ENCODE measurements at regions not wholly inside any gene's neighbourhood (a gene's known extent, or its start where the extent isn't known, plus 50 kb on each side); places are given as distances from the start of the nearest gene placed in this dataset.

DNA sequence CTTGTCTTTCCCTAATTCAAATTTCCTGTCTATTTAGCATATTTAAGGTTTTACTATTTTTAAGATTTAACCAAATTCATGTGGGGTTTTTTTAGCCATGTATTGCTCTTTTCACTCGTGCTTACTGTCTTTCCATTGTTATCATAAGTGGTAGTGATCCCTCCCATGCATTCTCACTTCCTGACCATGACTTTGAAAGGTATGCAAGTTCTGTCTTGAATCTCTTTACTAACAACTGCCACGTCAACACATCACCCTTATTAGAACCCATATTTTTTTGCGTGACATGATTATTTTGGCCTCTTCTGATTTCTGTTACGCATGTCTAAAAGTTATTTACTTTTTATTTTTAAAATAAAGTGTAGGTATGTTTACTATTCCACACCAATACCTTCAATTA lies 94.7 kb upstream of the CDH6 start:
- DNase-seq (ENCODE audit: low spot score): no peak

DNA sequence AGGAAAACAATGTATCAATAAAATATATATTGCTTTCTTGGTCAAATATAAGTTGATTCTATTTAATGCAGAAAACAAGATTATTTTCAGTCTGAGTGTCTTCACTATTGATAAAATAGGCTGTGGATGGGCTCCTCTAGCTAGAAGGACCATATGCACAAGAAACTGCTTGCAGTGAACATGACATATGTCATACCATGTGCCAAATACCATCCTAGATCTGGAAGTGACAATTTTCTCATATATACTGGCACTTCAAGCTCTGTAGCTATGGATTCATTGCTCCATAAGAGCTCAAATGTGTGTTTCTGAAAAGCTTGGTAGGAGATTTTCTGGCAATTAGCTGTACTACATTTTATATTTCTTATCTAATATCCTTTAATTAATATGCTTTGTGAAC lies 95.6 kb upstream of the CDH6 start:
- no peak for DNase-seq (ENCODE audit: low spot score)

DNA sequence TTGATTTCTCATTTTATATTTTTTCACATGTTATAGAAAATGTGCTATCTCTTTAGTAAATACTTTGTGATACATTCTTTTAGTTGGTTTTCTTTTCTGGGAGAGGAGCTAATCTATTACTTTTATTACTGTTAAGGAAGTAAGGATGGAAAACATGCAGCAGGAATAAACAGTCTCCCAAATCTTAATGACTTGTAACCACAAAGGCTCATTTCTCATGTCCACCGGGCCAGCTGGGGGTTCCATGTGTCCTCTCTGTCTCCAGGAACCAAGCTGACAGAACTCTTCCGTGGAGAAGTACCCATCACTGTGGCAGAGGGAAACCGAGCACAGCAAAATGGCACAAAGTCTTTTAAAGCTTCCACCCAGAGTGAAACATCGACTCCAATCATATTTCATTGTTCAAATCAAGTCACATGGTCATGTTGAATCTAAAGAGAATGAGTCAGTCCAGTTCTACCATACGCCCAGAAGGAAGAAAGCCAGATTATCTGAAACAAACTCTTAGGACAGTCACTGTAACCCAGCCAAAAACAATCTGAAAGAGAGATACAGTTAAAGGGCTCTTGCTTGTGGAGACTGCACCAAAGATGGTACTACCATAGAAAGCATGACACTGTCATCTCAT lies 97.1 kb upstream of the CDH6 start:
- no peak for DNase-seq (ENCODE audit: low spot score)

DNA sequence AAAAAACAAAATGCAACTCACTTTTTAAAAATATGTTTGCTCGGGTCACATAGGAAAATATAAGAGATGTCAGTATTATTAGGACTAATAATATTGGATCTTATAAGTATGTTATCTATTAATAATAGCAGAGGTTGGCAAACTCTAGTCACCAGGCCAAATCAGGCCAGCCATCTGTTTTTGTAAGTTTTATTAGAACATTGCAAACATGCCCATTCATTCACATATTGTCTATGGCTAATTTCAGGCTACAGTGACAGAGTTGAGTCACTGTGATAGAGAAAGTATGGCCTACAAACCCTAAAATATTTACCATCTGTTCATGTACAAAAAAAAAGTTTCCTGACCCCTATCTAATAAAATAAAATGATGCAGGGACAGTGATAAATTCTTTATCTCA lies 97.7 kb upstream of the CDH6 start:
- no peak for DNase-seq (ENCODE audit: low spot score)

DNA sequence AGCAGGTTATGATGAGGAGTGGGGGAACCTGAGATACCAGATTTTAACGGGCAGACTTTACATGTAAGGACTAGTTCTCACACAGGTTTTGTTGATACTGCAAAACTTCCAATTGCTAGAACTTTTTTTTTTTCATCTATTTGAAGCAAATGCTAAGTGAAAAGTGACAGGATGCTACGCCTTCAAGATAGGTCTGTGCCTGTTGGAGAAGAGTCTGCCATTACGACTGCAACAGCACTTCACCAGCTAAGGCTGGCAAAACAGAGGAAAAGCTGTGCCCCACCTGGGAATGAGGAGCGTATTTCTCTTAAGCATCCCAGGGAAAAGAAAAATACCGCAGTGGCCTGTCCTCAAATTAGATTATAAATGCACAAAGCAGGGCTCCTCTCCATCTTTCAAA lies 102.0 kb upstream of the CDH6 start:
- no peak for DNase-seq (ENCODE audit: low spot score)

DNA sequence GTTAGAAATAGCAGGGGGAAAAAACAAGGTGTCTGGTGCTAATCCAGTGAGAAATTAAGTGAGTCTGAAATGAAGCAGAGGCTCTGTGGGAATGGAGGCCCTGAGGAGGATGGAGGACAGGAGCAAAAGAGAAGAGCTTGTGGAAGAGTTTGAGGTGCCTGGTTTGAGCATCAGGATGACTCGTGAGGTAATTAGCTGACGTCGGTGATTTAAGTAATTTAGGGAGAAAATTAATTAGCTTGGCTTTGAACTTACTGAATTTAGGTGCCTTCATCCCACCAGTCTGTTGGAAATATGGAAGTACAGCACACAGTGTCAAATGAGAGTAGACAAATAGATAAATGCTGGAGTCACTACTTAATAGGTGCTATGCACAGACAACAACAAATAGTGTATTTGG lies 103.0 kb upstream of the CDH6 start:
- no peak for DNase-seq (ENCODE audit: low spot score)

DNA sequence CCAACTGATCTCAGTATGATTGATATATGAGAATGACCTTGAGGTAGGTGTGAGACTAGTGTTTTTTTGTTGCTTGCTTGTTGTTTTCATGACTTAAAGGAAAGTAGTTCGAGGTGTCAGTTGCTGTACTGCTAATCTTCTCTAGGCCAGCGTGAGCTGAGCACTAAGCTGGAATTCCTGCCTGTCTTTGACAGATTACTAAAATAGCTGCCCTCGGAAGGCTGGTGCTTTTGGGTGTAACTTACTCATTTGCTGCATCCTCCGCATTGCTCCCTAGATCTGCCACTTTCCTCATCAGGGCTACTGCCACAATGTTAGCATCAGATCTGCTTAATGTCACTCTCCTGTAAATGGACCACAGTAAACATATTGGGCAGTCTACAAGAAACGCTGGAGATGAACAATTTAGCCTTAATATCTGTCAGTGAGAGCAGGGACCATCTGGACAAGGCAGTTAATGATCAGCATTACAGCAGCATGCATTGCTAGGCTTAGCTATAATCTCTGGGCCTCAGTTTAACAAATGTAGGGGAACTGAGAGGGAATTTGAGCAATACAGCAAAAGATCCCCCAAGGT lies 106.6 kb upstream of the CDH6 start:
- DNase-seq (ENCODE audit: low spot score): no peak

DNA sequence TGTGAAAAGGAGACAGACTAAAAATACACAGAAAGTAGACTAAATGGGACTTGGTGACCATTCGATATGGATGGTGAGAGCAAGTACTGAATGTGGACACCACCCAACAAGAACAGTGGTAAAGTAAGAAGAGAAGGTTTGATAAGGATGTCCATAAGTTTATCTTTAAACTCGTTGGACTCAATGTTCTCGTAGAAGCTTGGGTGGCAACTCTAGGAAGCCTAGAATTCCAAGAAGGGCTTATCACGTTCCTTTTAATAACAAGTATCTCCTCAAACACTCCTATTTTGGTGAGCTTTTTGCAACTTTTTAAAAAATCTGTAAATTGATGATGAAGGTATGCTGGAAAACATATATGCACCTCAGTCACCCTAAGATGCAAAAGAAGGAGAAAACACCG lies 108.6 kb upstream of the CDH6 start:
- DNase-seq (ENCODE audit: low spot score): no peak

DNA sequence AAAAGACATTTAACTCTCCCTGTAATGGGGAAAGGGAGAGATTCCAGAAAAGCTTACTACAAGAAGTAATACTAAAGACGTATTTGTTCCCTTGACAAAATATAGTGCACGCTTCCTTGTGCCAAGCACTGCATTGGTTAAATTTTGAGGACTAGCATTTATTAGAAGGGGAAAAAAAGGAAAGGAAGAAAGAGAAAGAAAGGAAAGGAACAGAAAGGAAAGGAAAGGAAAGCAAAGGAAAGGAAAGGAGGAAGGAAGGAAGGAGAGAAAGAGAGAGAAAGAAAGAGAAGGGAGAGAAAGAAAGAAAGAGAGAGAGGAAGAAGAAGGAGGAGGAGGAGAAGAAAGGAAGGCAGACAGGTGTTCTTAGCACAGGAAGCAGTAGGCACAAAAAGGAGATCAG lies 110.1 kb upstream of the CDH6 start:
- no peak for DNase-seq (ENCODE audit: low spot score)

DNA sequence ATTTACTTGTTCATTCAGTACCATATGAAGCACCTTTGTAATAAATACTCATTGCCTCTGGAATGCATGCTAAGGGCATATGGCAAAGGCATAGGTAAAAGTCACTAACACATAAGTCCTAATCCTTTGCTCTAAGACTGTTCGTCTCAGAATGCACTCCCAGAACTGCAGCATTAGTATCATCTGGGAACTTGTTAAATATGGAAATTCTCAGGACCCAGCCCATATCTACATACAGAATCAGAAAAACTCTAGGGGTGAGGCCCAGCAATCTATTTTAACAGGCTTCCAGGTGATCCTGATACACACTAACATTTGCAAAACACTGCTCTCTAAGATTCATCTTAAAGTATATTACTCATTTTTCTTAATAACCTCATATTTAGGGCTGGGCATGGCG lies 113.8 kb upstream of the CDH6 start:
- no peak for DNase-seq (ENCODE audit: low spot score)

DNA sequence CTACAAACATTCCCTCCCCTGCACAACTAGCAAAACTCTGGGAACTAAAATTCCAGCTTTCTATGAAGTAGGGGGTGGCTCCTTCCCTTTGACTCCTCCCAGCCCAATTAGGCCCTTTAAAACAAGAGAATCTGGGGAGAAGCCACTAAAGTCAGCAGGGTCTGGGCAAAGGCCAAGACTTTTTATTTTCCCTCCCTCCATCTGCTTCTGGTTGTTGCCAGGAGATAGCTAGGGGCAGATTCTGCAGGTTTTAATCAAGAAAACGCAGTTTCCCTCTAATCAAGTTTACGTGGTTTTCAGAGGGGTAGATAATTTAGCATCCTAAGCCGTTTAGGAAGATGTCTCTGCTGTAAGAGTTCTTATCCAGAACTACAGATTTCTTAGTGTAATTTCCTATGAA lies 114.5 kb upstream of the CDH6 start:
- DNase-seq (ENCODE audit: low spot score): no peak

DNA sequence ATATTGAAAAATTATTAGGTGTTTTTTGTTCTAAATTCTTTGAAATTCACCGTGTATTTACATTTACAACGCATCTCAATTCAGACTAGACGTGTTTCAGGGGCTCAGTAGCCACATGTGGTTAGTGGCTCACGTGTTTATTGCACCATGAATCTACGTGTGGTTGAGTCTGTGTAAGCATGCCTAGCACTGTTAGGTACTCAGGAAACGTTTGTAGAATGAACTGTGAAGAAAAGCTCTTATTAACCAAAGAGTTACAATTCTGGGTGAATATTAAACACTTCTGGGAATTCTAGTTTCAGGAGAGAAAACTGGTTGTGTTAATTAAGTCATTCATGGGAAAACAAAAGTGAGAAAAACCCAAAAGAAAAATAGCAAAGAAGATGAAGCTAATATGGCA lies 117.5 kb upstream of the CDH6 start:
- DNase-seq (ENCODE audit: low spot score): no peak

DNA sequence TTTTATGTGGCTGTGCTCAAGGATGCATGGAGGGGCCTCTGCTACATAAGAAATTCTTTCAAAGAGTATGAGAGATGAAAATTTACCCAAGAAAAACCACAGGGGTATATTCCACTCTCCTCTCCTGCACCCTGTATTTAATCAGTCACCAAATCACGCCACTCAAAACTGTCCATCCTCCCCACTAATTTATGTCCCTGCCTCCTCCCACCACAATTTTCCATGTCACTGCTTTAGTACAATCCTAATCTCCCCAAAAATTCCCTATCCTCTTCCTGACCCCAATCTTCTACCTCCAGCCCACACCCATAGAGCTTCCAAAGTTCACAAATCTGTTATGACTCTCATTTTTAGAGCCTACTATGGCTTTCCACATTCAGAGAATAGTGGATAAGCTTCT lies 125.2 kb upstream of the CDH6 start:
- DNase-seq (ENCODE audit: low spot score): no peak

DNA sequence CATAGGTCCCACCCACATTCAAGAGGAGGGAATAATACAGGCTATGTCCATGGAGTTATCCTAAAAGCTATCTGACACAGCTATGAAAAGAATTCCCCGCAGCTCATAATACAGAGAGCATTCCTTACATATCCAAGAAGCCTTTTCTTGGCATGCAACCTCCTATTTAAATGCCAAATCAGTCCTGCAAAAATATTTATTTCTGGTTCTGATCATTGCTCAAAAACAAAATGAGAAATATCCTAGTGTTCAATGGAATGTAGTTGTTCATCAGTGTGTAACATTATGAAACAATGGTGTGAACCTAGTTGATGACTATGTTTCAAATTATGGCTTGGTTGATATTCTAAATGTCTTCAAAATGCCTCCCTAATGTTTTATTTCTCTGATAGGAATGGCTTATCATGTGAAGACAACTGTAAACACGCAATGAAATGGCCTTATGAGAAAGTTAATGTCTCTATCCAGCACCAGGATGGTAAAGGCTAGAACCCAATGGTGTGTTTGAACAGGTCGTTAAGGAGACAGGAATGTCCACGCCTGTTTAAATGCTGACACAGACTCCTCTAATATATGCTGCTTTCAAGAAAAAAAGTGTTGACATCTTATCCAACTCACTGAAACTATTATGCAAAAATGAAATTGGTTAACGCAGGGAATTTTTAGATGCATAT lies 126.7 kb upstream of the CDH6 start:
- DNase-seq (ENCODE audit: low spot score): no peak

DNA sequence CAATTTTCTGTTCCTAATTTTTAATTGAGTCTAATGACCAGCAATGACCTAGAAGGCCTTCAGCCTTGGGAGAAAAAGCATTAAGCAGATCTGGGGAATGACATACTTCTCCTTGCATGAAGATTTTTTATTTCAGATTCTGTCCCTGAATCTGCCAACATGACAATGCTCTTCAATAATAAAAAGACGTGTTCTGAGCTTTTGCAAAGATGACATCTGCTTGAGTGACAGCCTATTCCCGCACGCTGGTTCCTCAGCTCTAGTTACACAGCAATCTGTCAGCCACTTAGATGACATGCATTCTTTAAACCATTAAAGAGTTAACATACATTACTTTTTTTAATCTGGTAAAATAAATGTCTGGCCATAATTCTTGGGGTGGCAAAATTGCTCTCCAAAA lies 129.3 kb upstream of the CDH6 start:
- DNase-seq (ENCODE audit: low spot score): no peak

DNA sequence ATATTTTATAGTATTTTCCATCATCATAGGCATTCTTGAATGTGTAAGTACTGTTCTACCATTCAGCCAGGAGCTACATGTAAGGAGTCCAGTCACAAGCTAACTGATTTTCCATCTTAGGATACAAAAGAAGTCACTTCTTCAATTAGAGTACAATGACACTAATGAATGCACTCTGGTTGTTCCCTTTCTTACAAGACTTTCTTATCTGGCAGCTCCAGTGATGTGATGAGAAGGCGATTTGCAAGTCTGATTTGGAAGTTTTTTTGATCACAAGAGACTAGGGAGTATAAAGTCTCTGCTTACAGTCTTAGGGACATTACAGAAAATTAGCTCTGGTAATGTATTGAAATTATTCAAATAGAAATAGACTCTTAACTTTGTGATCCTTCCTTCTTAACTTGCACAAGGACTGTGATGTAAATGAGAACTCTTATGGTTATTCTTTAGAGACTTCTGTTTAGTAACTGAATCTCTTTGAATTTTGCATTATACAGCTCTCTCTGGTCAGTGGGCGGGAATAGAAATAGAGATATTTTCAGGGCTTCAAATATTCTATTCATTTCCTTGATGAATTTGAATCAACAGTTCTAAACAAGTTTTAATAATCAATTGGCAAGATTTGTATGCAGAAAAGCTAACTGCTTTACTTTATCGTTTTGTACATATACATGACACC lies 130.4 kb upstream of the CDH6 start:
- no peak for DNase-seq (ENCODE audit: low spot score)

DNA sequence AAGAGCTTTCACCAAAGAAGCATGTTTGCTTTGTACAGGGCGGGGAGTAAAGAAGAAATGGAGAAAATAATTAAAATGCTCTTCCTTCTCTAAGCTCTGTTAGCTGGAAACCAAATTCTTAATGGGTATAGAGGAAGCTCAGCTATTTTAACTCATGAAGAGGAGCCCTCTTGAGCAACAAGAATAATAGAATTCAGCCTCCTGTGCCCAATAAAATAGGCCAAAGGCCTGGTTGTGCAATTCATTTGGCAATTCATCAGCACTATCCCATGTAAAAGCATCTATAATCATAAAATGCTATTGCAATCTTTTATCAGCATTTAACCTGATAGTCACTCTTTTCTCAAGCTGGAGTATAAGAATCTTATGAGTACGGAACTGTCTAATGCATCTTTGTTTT lies 133.6 kb upstream of the CDH6 start:
- no peak for DNase-seq (ENCODE audit: low spot score)

DNA sequence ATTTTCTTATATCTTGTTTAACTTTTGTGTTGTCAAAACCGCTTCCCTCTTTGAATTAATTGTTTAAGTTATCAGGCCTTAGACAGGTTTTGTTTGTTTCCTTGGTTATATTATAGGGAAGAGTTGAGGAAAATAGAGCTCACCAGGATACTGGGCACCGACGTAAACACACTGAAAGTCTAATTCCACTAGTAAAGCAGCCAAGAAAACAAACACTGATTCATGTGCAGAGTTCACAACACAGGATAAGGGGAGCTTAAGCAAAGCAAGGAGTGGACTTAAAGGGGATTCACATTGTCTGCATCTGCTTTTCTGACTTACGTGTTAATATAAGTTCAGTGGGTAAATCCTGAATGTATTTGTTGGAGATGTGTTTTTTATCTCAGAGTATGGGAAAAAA lies 139.0 kb upstream of the CDH6 start:
- DNase-seq (ENCODE audit: low spot score): no peak

DNA sequence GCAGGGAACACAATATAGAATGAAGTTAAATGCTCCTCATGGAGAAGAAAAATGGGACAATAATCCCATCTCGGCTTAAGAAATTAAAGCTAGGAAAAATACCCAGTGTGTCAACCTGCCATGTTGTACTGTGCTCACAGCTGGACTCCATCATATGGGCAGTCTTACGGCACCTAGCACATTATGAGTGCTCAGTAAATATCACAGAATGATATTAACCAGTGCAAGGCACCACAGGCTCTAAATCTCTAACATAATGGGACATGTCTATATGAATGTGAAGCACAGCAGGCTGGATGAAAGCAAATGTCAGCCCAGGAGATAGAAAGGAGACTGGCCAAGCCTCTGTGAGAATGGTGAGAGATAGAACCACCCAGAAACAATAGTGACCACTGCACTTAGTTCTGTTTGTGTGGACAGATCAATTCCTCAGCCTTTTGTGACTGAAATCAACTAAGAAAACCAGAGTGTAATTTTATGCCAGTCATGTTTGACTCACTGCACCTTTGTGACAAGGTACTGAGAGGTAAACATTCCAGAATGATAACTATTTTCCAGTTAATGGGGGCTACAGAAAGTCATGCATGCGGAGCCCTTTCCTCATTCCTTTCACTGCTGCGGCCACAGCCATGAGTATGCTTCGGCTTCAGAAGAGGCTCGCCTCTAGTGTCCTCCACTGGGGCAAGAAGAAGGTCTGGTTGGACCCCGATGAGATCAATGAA lies 140.4 kb upstream of the CDH6 start:
- DNase-seq (ENCODE audit: low spot score): no peak

DNA sequence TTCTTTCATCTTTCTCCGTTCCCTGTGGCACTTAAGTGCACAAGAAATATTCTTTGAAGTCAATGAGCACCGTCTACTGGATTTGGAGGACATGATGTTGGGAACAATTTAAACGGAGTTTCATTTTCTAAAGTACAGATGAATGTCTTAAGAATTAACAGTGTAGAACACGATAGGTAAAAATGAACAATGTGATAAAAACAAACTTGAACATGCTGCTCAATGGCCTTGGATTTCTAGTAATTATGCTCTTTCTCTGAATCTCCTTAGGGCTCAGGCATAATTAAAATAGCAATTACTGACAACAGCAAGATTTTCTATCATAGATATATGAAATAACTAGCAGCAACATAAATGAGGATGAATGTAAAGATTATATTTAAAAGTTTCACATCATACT lies 142.2 kb upstream of the CDH6 start:
- DNase-seq (ENCODE audit: low spot score): no peak

DNA sequence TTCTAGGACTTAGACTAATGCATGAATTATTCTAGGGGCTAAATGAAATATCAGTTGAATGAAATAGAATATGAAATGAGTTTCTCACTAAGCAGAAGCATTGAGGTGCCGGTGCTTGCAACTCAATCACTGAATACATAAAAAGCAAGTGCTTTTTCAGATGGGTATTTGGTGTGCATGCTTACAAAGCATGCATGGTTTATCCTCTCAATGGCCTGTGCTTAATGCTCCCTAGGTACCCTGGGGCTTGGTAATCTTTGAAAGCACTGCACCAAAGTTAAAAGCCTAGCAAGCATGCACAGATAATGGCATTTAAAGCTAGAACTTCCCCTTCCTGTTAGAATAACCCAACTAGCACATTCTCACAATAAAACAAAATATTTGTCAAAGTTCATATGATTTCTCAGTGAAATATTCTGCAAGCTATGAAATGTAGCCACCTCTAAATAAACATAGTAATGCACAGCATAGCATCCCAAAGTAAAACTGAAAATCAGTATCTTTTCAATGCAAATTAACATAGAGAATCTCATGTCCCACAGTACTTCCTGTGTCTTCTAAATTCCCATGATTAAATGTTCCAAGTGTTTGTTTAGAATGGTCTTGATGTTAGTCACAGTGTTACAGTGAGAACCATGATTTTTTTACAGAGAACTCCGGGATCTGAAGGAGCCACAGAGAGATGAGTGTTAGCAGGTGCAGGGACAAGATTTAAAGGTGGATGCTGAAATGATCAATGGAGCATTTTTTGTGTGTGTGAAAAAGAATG lies 143.4 kb upstream of the CDH6 start:
- DNase-seq (ENCODE audit: low spot score): no peak

DNA sequence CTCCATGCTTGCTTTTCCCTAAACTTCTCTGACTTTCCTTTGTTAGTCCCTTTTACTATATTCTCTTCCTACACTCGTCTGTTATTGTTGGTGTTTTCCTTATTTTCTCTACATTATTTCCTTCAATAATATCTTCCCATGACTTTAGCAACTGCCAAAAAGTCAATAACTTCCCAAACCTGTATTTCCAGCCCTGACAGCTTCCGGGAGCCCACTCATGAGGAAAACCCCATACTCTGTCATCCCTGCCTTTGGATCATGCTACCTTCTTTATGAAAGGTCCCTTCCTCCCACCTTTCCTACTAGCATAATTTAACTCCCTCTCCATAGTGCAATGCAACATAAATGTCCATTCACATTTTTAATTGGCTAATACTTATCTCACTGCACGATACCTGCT lies 144.0 kb upstream of the CDH6 start:
- no peak for DNase-seq (ENCODE audit: low spot score)

All from ureter (tissue), 1 donor.